SK-N-SH (cell line): ENCODE measurements at regions not wholly inside any gene's neighbourhood (a gene's known extent, or its start where the extent isn't known, plus 50 kb on each side); places are given as distances from the start of the nearest gene placed in this dataset.

Experiments
- CTCF ChIA-PET: fragments of 300-600, 350-600 bp; formaldehyde crosslinking; extraction: SDS; loops from one replicate; lab custom pipeline; 2021; lab: Yijun Ruan, JAX
- POLR2A ChIA-PET: fragments of 350-600 bp; sonication (Branson Sonifier 250); formaldehyde crosslinking; extraction: SDS; loops from one replicate; lab custom pipeline; 2020; ENCODE audit warnings: antibody characterized with exemption, inconsistent platforms; lab: Yijun Ruan, JAX
- DNase-seq: peaks from one replicate; pipeline ENCODE4 v3.0.0; 2012
- H2AFZ ChIP-seq: fragments of 200-600 bp; sonication (generic); 2 replicates; pipeline ENCODE4 v1.8.1; 2016; ENCODE audit warnings: antibody characterized with exemption, mild to moderate bottlenecking, low read depth
- H3F3A ChIP-seq: fragments of 200-600 bp; sonication (generic); replicated peaks from 2 replicates; pipeline ENCODE3; 2016; ENCODE audit warnings: antibody characterized with exemption, mild to moderate bottlenecking; ENCODE audit not compliant: insufficient read depth
- H3K27ac ChIP-seq, 2 experiments: fragments of 200-500 bp in 1 of 2; fragments of 200-600 bp in 1 of 2; sonication (Bioruptor generic) in 1 of 2; sonication (generic), shearing (Covaris generic) in 1 of 2; 2 replicates each; pipeline versions ENCODE4 v1.5.1 to v1.6.1; 2014 to 2016; ENCODE audit warnings: low read depth in 2 of 2, inconsistent platforms in 1 of 2, low read length in 1 of 2, mild to moderate bottlenecking in 1 of 2, mixed read lengths in 1 of 2
- H3K27me3 ChIP-seq: fragments of 200-600 bp; sonication (generic), shearing (Covaris generic); 2 replicates; pipeline ENCODE4 v1.6.1; 2016; ENCODE audit warnings: mixed run types; ENCODE audit not compliant: insufficient read depth
- H3K36me3 ChIP-seq, 2 experiments: fragments of 200-500 bp in 1 of 2; fragments of 200-600 bp in 1 of 2; sonication (Bioruptor generic) in 1 of 2; sonication (generic) in 1 of 2; replicated peaks in 1 of 2; 2 replicates each; pipeline versions ENCODE3 to v1.5.1; 2014 to 2016; ENCODE audit warnings: low read length in 1 of 2, mild to moderate bottlenecking in 1 of 2; ENCODE audit not compliant: insufficient read depth in 2 of 2, control insufficient read depth in 1 of 2
- H3K4me1 ChIP-seq, 2 experiments: fragments of 200-500 bp in 1 of 2; fragments of 200-600 bp in 1 of 2; sonication (Bioruptor generic) in 1 of 2; sonication (generic), shearing (Covaris generic) in 1 of 2; 2 replicates each; pipeline versions ENCODE4 v1.5.1 to v1.6.1; 2014 to 2016; ENCODE audit warnings: low read depth in 1 of 2, low read length in 1 of 2, mixed run types in 1 of 2; ENCODE audit not compliant: insufficient read depth in 2 of 2, control insufficient read depth in 1 of 2
- H3K4me2 ChIP-seq: fragments of 200-600 bp; sonication (generic), shearing (Covaris generic); 2 replicates; pipeline ENCODE4 v1.6.1; 2017; ENCODE audit warnings: mixed run types
- H3K4me3 ChIP-seq, 2 experiments: fragments of 200-500 bp in 1 of 2; fragments of 200-600 bp in 1 of 2; sonication (Bioruptor generic) in 1 of 2; sonication (generic), shearing (Covaris generic) in 1 of 2; 2 replicates each; pipeline versions ENCODE4 v1.5.1 to v1.8.1; 2014 to 2016; ENCODE audit warnings: low read depth in 2 of 2, inconsistent platforms in 1 of 2, low read length in 1 of 2, mild to moderate bottlenecking in 1 of 2, mixed read lengths in 1 of 2, moderate library complexity in 1 of 2
- H3K79me2 ChIP-seq: fragments of 200-600 bp; sonication (generic); 2 replicates; pipeline ENCODE4 v1.8.1; 2017; ENCODE audit warnings: mild to moderate bottlenecking; ENCODE audit not compliant: insufficient read depth
- H3K9ac ChIP-seq: fragments of 200-600 bp; sonication (generic); 2 replicates; pipeline ENCODE4 v1.6.1; 2017; ENCODE audit warnings: mixed run types
- H3K9me2 ChIP-seq: fragments of 200-600 bp; sonication (generic); 2 replicates; pipeline ENCODE4 v1.6.1; 2017; ENCODE audit warnings: mixed run types
- H3K9me3 ChIP-seq: fragments of 200-600 bp; sonication (generic); 2 replicates; pipeline ENCODE4 v1.6.1; 2017; ENCODE audit warnings: mixed run types, mild to moderate bottlenecking, moderate library complexity
- H4K20me1 ChIP-seq: fragments of 200-600 bp; sonication (generic); 2 replicates; pipeline ENCODE4 v1.6.1; 2017; ENCODE audit warnings: mild to moderate bottlenecking, mixed run types; ENCODE audit not compliant: insufficient read depth
- CHD2 ChIP-seq: fragments of 150-350 bp; IDR thresholded peaks from 2 replicates; pipeline ENCODE4 v1.6.1; 2018; ENCODE audit warnings: low read length; ENCODE audit not compliant: partially characterized antibody
- ELF1 ChIP-seq: IDR thresholded peaks from 2 replicates; pipeline ENCODE4 v1.4.0; 2012
- EZH2phosphoT487 ChIP-seq: fragments of 200-600 bp; sonication (generic); IDR thresholded peaks from 2 replicates; pipeline ENCODE4 v1.6.1; 2017; ENCODE audit warnings: low read depth, mixed run types, mild to moderate bottlenecking, antibody characterized with exemption, moderate library complexity, borderline replicate concordance
- FOSL2 ChIP-seq: IDR thresholded peaks from 2 replicates; pipeline ENCODE4 v1.4.0; 2012; ENCODE audit warnings: low read depth, mild to moderate bottlenecking, moderate library complexity, borderline replicate concordance
- FOXJ3 ChIP-seq: sonication (generic); formaldehyde crosslinking; IDR thresholded peaks from 2 replicates; pipeline ENCODE4 v1.5.1; 2020; ENCODE audit warnings: mild to moderate bottlenecking, missing genetic modification reagents
- FOXM1 ChIP-seq: IDR thresholded peaks from 2 replicates; pipeline ENCODE4 v1.4.0; 2012; ENCODE audit warnings: low read depth, mild to moderate bottlenecking
- GABPA ChIP-seq: IDR thresholded peaks from 2 replicates; pipeline ENCODE4 v1.4.0; 2012; ENCODE audit warnings: low read depth, mild to moderate bottlenecking
- MXI1 ChIP-seq: IDR thresholded peaks from 2 replicates; pipeline ENCODE4 v1.6.1; 2012; ENCODE audit warnings: mild to moderate bottlenecking, low read depth, low read length, improper control_type of control experiment
- NRF1 ChIP-seq: IDR thresholded peaks from 2 replicates; pipeline ENCODE4 v1.6.1; 2012; ENCODE audit warnings: low read depth, mild to moderate bottlenecking, low read length
- RCOR1 ChIP-seq: fragments of 150-350 bp; IDR thresholded peaks from 2 replicates; pipeline ENCODE4 v1.6.1; 2017; ENCODE audit warnings: antibody characterized with exemption, low read length
- RFX5 ChIP-seq: IDR thresholded peaks from 2 replicates; pipeline ENCODE4 v1.6.1; 2012; ENCODE audit warnings: mild to moderate bottlenecking, improper control_type of control experiment, low read length
- RXRA ChIP-seq: IDR thresholded peaks from 2 replicates; pipeline ENCODE4 v1.4.0; 2012; ENCODE audit warnings: low read depth, mild to moderate bottlenecking, borderline replicate concordance
- SIN3A ChIP-seq: IDR thresholded peaks from 2 replicates; pipeline ENCODE4 v1.6.1; 2012; ENCODE audit warnings: low read depth, mild to moderate bottlenecking, low read length, moderate library complexity, borderline replicate concordance
- TAF1 ChIP-seq: IDR thresholded peaks from 2 replicates; pipeline ENCODE4 v1.6.1; 2012; ENCODE audit warnings: low read depth, mild to moderate bottlenecking, low read length, moderate library complexity, borderline replicate concordance
- TCF12 ChIP-seq: IDR thresholded peaks from 2 replicates; pipeline ENCODE4 v1.4.0; 2012
- TEAD4 ChIP-seq: IDR thresholded peaks from 2 replicates; pipeline ENCODE4 v1.4.0; 2012; ENCODE audit warnings: mild to moderate bottlenecking, borderline replicate concordance; ENCODE audit not compliant: insufficient read depth
- WGBS: methylation state at CpG from one replicate; pipeline ENCODE4 v1.1.6; 2017; ENCODE audit warnings: low lambda C conversion rate; 5-methylcytosine and 5-hydroxymethylcytosine counted together
- TF ChIP-seq, protein P1 (sequence below): IDR thresholded peaks from 2 replicates; pipeline ENCODE4; 2012
- TF ChIP-seq, protein P2 (sequence below): IDR thresholded peaks from 2 replicates; pipeline ENCODE4 v1.4.0; 2012; ENCODE audit warnings: low read depth
- TF ChIP-seq, protein P3 (sequence below): IDR thresholded peaks from 2 replicates; pipeline ENCODE4 v1.6.1; 2012; ENCODE audit warnings: mild to moderate bottlenecking, low read depth, low read length, moderate library complexity
- TF ChIP-seq, protein P4 (sequence below): IDR thresholded peaks from 2 replicates; pipeline ENCODE4 v1.4.0; 2012; ENCODE audit warnings: low read depth, borderline replicate concordance

DNA sequence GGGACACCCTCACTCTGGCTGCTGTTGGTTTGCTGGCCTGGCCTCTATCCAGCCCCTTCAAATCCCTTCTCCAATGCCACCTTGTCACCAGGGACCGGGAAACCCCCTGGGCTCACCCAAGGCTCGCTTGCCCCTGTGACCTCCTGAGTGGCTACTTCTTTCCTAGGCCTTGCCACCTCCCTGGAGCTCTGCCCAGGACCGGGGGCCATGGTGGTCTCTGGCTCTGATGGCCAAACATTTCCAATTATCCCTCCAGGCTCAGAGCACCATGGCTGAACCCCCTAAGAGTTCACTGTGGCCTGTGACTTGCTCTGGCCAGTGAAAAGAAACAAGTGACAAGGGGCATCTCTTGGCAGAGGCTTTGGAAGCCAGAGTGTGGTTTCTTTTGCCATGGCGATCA lies 237.6 kb downstream of the TFCP2L1 start (continued):
- TF ChIP-seq CHD2 (no peak), TAF1 (no peak), TCF12 (no peak), FOXJ3 (CRISPR knock-in tag) (no peak), FOSL2 (no peak)

DNA sequence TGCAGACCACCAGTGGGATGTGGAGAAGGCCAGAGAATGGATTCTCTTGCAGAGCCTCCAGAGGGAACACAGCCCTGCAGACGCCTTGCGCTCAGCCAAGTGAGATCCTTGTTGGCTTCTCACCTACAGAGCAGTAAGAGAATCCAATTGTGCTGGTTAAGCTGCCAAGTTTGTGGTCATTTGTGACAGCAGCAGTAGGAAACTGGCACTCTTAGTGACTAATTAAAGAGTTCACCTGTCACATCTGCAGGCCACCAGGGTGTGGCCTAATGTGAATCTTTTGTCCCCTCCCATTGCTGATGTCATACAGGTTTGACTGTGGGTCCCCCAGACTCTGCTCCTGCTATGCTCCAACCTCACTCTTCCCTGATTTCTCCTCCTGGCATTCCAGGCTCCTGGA lies 235.9 kb downstream of the TFCP2L1 start:
- no peak overlapping the region for H3K4me3 ChIP-seq
- H3K9ac ChIP-seq, result no peak overlapping the region
- no peak overlapping the region for H2AFZ ChIP-seq
- ChIA-PET POLR2A (no interaction called here), CTCF (no interaction called here)
- TF ChIP-seq TCF12 (no peak), RXRA (no peak), FOXM1 (no peak), MXI1 (no peak), SIN3A (no peak), GABPA (no peak), FOXJ3 (CRISPR knock-in tag) (no peak), FOSL2 (no peak), RCOR1 (no peak), ELF1 (no peak)
- TF ChIP-seq, protein P1, sequence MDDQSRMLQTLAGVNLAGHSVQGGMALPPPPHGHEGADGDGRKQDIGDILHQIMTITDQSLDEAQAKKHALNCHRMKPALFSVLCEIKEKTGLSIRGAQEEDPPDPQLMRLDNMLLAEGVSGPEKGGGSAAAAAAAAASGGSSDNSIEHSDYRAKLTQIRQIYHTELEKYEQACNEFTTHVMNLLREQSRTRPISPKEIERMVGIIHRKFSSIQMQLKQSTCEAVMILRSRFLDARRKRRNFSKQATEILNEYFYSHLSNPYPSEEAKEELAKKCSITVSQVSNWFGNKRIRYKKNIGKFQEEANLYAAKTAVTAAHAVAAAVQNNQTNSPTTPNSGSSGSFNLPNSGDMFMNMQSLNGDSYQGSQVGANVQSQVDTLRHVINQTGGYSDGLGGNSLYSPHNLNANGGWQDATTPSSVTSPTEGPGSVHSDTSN, result no peak
- TF ChIP-seq, protein P2, sequence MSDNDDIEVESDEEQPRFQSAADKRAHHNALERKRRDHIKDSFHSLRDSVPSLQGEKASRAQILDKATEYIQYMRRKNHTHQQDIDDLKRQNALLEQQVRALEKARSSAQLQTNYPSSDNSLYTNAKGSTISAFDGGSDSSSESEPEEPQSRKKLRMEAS, result no peak
- no peaks in the 10 kb centered on the region for H4K20me1 ChIP-seq
- H3K9me2 ChIP-seq, result no peaks in the 10 kb centered on the region
- H3K27ac ChIP-seq, result no peak overlapping the region
- no peak for DNase-seq
- H3F3A ChIP-seq, result no peaks in the 10 kb centered on the region
- H3K4me1 ChIP-seq, result no peaks in the 10 kb centered on the region
- H3K36me3 ChIP-seq, result no peaks in the 10 kb centered on the region
- no peak overlapping the region for H3K4me2 ChIP-seq
- no peaks in the 10 kb centered on the region for H3K9me3 ChIP-seq
- 94% methylated on average over 2 of the region's 2 CpGs for WGBS
- no peaks in the 10 kb centered on the region for H3K79me2 ChIP-seq
- H3K27me3 ChIP-seq, result no peaks in the 10 kb centered on the region; the same call in 1 of the 2 replicates

DNA sequence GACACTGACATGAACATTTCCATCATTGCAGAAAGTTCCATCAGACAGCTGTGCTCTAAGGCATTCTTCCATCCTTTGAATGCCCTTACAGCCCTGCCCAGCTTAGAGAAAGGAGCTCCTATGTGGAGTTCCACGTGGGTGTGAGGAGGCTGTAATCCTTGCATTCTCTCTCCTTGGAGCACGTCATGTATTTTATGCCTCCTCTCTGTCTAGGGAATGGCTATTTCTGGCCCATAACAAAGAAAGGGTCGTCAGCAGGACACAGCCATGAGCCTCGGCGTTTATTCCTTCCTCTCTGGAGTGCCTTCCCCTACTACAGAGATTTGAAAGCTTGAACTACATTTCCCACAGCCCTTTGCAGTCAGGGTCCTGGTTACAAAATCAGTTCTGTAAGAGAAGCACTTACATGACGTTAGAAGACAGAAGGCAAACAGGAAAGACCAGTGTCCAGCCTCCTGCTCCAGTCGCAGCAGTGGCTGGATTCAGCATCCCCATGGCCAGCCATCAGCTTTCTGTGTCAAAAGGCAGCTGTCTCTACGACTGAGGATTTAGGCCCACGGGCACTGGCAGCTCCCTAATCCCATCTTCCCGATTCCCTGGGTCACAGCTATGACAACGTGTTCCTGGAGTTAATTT lies 234.9 kb downstream of the TFCP2L1 start:
- H3K9ac ChIP-seq, result no peak overlapping the region
- ChIA-PET CTCF (interaction anchor here (0.7 to 1.5 kb wide), 3 partner anchors 8 to 354 kb away, joined by 3 read pairs; no protein-coding TSS in a partner anchor), POLR2A (no interaction called here)
- no peak overlapping the region for H3K4me2 ChIP-seq
- no peaks in the 10 kb centered on the region for H3K4me1 ChIP-seq
- no peaks in the 10 kb centered on the region for H3K9me3 ChIP-seq
- no peaks in the 10 kb centered on the region for H3K9me2 ChIP-seq
- no peaks in the 10 kb centered on the region for H4K20me1 ChIP-seq
- 35% methylated on average over 11 of the region's 11 CpGs for WGBS
- no peak overlapping the region for H3K4me3 ChIP-seq
- H3K27ac ChIP-seq, result no peak overlapping the region
- no peak for DNase-seq
- H3K27me3 ChIP-seq, result no peaks in the 10 kb centered on the region; the same call in 1 of the 2 replicates
- no peak overlapping the region for H2AFZ ChIP-seq
- H3K36me3 ChIP-seq, result no peaks in the 10 kb centered on the region
- H3K79me2 ChIP-seq, result no peaks in the 10 kb centered on the region
- no peaks in the 10 kb centered on the region for H3F3A ChIP-seq
- no peak for TF ChIP-seq RCOR1
- no peak for TF ChIP-seq NRF1
- TF ChIP-seq EZH2phosphoT487, result no peak
- no peak for TF ChIP-seq RFX5
- no peak for TF ChIP-seq ELF1
- TF ChIP-seq, protein P1, result no peak
- TF ChIP-seq, protein P3, sequence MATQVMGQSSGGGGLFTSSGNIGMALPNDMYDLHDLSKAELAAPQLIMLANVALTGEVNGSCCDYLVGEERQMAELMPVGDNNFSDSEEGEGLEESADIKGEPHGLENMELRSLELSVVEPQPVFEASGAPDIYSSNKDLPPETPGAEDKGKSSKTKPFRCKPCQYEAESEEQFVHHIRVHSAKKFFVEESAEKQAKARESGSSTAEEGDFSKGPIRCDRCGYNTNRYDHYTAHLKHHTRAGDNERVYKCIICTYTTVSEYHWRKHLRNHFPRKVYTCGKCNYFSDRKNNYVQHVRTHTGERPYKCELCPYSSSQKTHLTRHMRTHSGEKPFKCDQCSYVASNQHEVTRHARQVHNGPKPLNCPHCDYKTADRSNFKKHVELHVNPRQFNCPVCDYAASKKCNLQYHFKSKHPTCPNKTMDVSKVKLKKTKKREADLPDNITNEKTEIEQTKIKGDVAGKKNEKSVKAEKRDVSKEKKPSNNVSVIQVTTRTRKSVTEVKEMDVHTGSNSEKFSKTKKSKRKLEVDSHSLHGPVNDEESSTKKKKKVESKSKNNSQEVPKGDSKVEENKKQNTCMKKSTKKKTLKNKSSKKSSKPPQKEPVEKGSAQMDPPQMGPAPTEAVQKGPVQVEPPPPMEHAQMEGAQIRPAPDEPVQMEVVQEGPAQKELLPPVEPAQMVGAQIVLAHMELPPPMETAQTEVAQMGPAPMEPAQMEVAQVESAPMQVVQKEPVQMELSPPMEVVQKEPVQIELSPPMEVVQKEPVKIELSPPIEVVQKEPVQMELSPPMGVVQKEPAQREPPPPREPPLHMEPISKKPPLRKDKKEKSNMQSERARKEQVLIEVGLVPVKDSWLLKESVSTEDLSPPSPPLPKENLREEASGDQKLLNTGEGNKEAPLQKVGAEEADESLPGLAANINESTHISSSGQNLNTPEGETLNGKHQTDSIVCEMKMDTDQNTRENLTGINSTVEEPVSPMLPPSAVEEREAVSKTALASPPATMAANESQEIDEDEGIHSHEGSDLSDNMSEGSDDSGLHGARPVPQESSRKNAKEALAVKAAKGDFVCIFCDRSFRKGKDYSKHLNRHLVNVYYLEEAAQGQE, result no peak
- TF ChIP-seq, protein P4, sequence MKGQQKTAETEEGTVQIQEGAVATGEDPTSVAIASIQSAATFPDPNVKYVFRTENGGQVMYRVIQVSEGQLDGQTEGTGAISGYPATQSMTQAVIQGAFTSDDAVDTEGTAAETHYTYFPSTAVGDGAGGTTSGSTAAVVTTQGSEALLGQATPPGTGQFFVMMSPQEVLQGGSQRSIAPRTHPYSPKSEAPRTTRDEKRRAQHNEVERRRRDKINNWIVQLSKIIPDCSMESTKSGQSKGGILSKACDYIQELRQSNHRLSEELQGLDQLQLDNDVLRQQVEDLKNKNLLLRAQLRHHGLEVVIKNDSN, result no peak
- no peak for TF ChIP-seq GABPA
- TF ChIP-seq TEAD4, result no peak
